ENCODE measurements at regions not wholly inside any gene's neighbourhood (a gene's known extent, or its start where the extent isn't known, plus 50 kb on each side); places are given as distances from the start of the nearest gene placed in this dataset.

GRCh38 chr1:220372451-220372850 is 100.2 kb upstream of the RAB3GAP2 start:
- DNase-seq (no peak), ATAC-seq (ENCODE audit: low FRiP score in 2 of 2) (no peak)
- Histone ChIP-seq H3K27me3 (no peaks in the 10 kb centered on the region), H3K4me1 (peaks cover 0 to 5% (median 2%) of the 10 kb centered on the region in 4 donors), H3K36me3 (no peaks in the 10 kb centered on the region), H3K4me3 (no peak overlapping the region), H3K9me3 (no peaks in the 10 kb centered on the region), H3K27ac (no peak overlapping the region)
- WGBS, 2 donors = 78% methylated on average over 7 of the region's 7 CpGs
- TF ChIP-seq, protein P1, sequence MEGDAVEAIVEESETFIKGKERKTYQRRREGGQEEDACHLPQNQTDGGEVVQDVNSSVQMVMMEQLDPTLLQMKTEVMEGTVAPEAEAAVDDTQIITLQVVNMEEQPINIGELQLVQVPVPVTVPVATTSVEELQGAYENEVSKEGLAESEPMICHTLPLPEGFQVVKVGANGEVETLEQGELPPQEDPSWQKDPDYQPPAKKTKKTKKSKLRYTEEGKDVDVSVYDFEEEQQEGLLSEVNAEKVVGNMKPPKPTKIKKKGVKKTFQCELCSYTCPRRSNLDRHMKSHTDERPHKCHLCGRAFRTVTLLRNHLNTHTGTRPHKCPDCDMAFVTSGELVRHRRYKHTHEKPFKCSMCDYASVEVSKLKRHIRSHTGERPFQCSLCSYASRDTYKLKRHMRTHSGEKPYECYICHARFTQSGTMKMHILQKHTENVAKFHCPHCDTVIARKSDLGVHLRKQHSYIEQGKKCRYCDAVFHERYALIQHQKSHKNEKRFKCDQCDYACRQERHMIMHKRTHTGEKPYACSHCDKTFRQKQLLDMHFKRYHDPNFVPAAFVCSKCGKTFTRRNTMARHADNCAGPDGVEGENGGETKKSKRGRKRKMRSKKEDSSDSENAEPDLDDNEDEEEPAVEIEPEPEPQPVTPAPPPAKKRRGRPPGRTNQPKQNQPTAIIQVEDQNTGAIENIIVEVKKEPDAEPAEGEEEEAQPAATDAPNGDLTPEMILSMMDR (IDR thresholded peaks at IDR 0.05) = no peak
- no peak for TF ChIP-seq EP300 (IDR thresholded peaks at IDR 0.05)
- no peak for TF ChIP-seq POLR2A (IDR thresholded peaks at IDR 0.05)
- TF ChIP-seq POLR2AphosphoS5 (IDR thresholded peaks at IDR 0.05) = no peak

- Histone ChIP-seq H3K27ac (no peak overlapping the region), H3K27me3 (no peaks in the 10 kb centered on the region), H3K36me3 (no peaks in the 10 kb centered on the region), H3K4me3 (no peak overlapping the region), H3K4me1 (peaks cover 0 to 5% (median 2%) of the 10 kb centered on the region in 4 donors), H3K9me3 (no peaks in the 10 kb centered on the region)
- ATAC-seq (ENCODE audit: low FRiP score in 2 of 2) (no peak), DNase-seq (no peak)
- WGBS, 2 donors = 82 to 86% methylated on average over 4 of the region's 4 CpGs
- TF ChIP-seq EP300 (IDR thresholded peaks at IDR 0.05) = no peak
- TF ChIP-seq, protein P1 (IDR thresholded peaks at IDR 0.05) = no peak
- TF ChIP-seq POLR2AphosphoS5 (IDR thresholded peaks at IDR 0.05) = no peak
- TF ChIP-seq POLR2A (IDR thresholded peaks at IDR 0.05) = no peak
Observed at GRCh38 chr1:220371324-220371723, 99.1 kb upstream of the RAB3GAP2 start.

DNA sequence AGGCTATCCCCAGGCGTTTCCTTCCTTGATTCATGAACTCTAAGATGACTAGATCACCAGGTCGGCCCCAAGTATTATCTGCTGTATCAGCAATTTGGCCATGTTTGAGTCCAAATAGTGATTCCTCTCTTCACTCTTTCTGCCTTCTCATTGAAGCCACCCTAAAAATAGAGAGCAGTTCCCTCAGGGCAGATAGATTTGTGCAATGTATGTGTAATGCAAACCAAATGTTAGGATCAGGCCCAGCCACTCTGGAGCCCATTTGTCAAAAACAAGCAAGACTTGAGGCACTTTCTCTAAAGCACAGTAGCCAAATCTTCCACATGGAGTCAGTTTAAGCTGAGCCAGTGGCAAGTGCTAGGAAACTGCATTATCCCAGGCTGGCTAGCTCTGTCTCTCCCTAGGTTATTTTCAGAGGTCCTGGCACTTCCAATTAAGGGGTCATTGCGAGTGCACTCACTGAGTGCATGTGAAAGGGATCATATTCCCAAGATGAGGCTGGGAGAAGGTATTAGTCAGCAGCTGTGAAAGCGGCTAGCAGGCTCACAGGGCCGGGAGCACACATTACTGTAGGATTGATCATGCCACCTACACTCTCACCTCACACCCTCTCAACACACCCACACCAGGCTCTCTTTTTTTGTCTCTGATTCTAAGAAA is 97.9 kb upstream of the RAB3GAP2 start:
- Histone ChIP-seq H3K27ac (peak overlapping the region in 1 of 4 donors; percentile 35), H3K4me1 (peaks cover 0 to 5% (median 2%) of the 10 kb centered on the region in 4 donors), H3K4me3 (no peak overlapping the region), H3K36me3 (no peaks in the 10 kb centered on the region), H3K27me3 (no peaks in the 10 kb centered on the region), H3K9me3 (no peaks in the 10 kb centered on the region)
- no peak for DNase-seq
- TF ChIP-seq POLR2A (IDR thresholded peaks at IDR 0.05) (no peak), EP300 (IDR thresholded peaks at IDR 0.05) (no peak), POLR2AphosphoS5 (IDR thresholded peaks at IDR 0.05) (no peak)
- TF ChIP-seq, protein P1 (IDR thresholded peaks at IDR 0.05) = no peak
- 61 to 65% methylated on average over 5 of the region's 5 CpGs for WGBS, 2 donors
- peak in 1 of 2 donors; percentile 47 for ATAC-seq (ENCODE audit: low FRiP score in 2 of 2)

- Histone ChIP-seq H3K27me3 (no peaks in the 10 kb centered on the region), H3K4me3 (no peak overlapping the region), H3K4me1 (peaks cover 0 to 5% (median 2%) of the 10 kb centered on the region in 4 donors), H3K27ac (no peak overlapping the region), H3K9me3 (no peaks in the 10 kb centered on the region), H3K36me3 (no peaks in the 10 kb centered on the region)
- ATAC-seq (ENCODE audit: low FRiP score in 2 of 2) = no peak
- DNase-seq = no peak
- TF ChIP-seq EP300 (IDR thresholded peaks at IDR 0.05) = no peak
- no peak for TF ChIP-seq POLR2A (IDR thresholded peaks at IDR 0.05)
- TF ChIP-seq, protein P1 (IDR thresholded peaks at IDR 0.05) = no peak
- no peak for TF ChIP-seq POLR2AphosphoS5 (IDR thresholded peaks at IDR 0.05)
- WGBS, 2 donors = 52% methylated on average over 3 of the region's 3 CpGs
Observed at GRCh38 chr1:220369511-220369910, 97.3 kb upstream of the RAB3GAP2 start.

Data from upper lobe of left lung (tissue), 6 donors.